Activated CD4-positive, alpha-beta T cell treated with anti-CD3 and anti-CD28 coated beads for 36 hours (primary cell): ENCODE measurements at regions not wholly inside any gene's neighbourhood (a gene's known extent, or its start where the extent isn't known, plus 50 kb on each side); places are given as distances from the start of the nearest gene placed in this dataset.

Source experiments
- ATAC-seq: fragments of 200-7000 bp; cut with Tn5 transposase; one replicate; pipeline ENCODE4 v1.10.0; 2021; ENCODE audit warnings: mild to moderate bottlenecking, moderate library complexity
- CTCF ChIA-PET: fragments of 350-600 bp; sonication (Branson Sonifier 250); formaldehyde crosslinking; loops from one replicate; lab custom pipeline; 2021; ENCODE audit warnings: antibody characterized with exemption; lab: Charles Lee
- POLR2A ChIA-PET: fragments of 350-600 bp; sonication (Branson Sonifier 250); formaldehyde crosslinking; loops from one replicate; lab custom pipeline; 2021; ENCODE audit warnings: antibody characterized with exemption, inconsistent platforms; lab: Charles Lee
- DNase-seq: peaks from one replicate; pipeline ENCODE4 v3.0.0-alpha.2; 2020
- H3K27ac Mint-ChIP-seq: one replicate; pipeline ENCODE4 v1.8.0; 2021; ENCODE audit warnings: mixed read lengths
- H3K27me3 Mint-ChIP-seq: one replicate; pipeline ENCODE4 v1.8.0; 2021; ENCODE audit warnings: mixed read lengths
- H3K36me3 Mint-ChIP-seq: one replicate; pipeline ENCODE4 v1.8.0; 2021; ENCODE audit warnings: low read depth, mixed read lengths
- H3K4me1 Mint-ChIP-seq: one replicate; pipeline ENCODE4 v1.8.0; 2021; ENCODE audit warnings: mixed read lengths
- H3K4me3 Mint-ChIP-seq: one replicate; pipeline ENCODE4 v1.8.0; 2021; ENCODE audit warnings: mild to moderate bottlenecking, moderate library complexity, mixed read lengths
- H3K9me3 Mint-ChIP-seq: one replicate; pipeline ENCODE4 v1.8.0; 2021; ENCODE audit warnings: low read depth, mixed read lengths
- intact Hi-C, 2 experiments: fragments of 100-400 bp; cut with DNase I in 1 of 2; cut with micrococcal nuclease in 1 of 2; formaldehyde crosslinking; loops; one replicate each; pipeline versions ENCODE4 v1.14.2 to v1.15.1; 2022 to 2024; cut with DNase I, micrococcal nuclease

DNA sequence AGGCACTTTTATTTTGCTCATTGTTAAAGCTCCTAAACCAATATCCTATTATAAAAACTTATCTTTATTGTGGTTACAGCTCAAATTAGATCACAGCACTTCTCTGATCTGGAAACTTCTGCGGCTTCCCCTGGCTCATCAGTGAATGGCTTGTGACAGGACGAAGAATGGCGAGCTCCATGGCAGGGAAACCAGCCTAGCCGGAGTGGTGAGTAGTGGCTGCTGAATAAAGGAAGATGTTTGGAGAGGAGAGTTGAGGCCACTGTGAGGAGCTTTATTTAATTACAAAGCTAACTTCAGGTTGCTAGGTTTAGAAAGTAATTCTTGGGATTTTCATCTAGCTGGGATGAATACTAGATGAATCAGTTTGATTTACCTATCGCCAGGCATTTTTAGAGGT is 213.5 kb downstream of the CYRIA start:
- Mint-ChIP-seq H3K4me1 (no peaks in the 10 kb centered on the region), H3K9me3 (no peaks in the 10 kb centered on the region), H3K27me3 (peaks cover under 1% of the 10 kb centered on the region), H3K36me3 (no peaks in the 10 kb centered on the region), H3K27ac (no peak overlapping the region), H3K4me3 (no peak overlapping the region)
- ATAC-seq (no peak), DNase-seq (no peak)
- intact Hi-C loops, result no loop called here
- POLR2A ChIA-PET, result no interaction called here
- CTCF ChIA-PET, result interaction anchor here (1.0 kb wide), 1 partner anchor 9 kb away, joined by 4 read pairs; no protein-coding TSS in a partner anchor

- ChIA-PET CTCF (no interaction called here), POLR2A (no interaction called here)
- Mint-ChIP-seq H3K4me3 (no peak overlapping the region), H3K27ac (no peak overlapping the region), H3K9me3 (no peaks in the 10 kb centered on the region), H3K27me3 (peaks cover 3% of the 10 kb centered on the region), H3K4me1 (no peaks in the 10 kb centered on the region), H3K36me3 (no peaks in the 10 kb centered on the region)
- DNase-seq (no peak), ATAC-seq (no peak)
- intact Hi-C loops, result no loop called here
Measured at GRCh38 chr2:16446706-16447105, 218.9 kb downstream of the CYRIA start.

GRCh38 chr2:16442971-16443370 is 222.7 kb downstream of the CYRIA start:
- POLR2A ChIA-PET, result no interaction called here
- DNase-seq, result no peak
- no peak overlapping the region for H3K27ac Mint-ChIP-seq
- no peaks in the 10 kb centered on the region for H3K36me3 Mint-ChIP-seq
- H3K4me3 Mint-ChIP-seq, result no peak overlapping the region
- CTCF ChIA-PET, result interaction anchor here (0.6 kb wide), 2 partner anchors 9 to 866 kb away, joined by 3 to 4 read pairs; no protein-coding TSS in a partner anchor
- intact Hi-C loops, result no loop called here
- H3K27me3 Mint-ChIP-seq, result peaks cover 8% of the 10 kb centered on the region
- H3K9me3 Mint-ChIP-seq, result no peaks in the 10 kb centered on the region
- no peaks in the 10 kb centered on the region for H3K4me1 Mint-ChIP-seq
- no peak for ATAC-seq

GRCh38 chr2:16441431-16441830 is 224.2 kb downstream of the CYRIA start:
- Mint-ChIP-seq H3K9me3 (no peaks in the 10 kb centered on the region), H3K27ac (no peak overlapping the region), H3K27me3 (peaks cover 13% of the 10 kb centered on the region), H3K4me3 (no peak overlapping the region), H3K4me1 (no peaks in the 10 kb centered on the region), H3K36me3 (no peaks in the 10 kb centered on the region)
- CTCF ChIA-PET, result interaction anchor here (0.6 kb wide), 1 partner anchor 517 kb away, joined by 4 read pairs; no protein-coding TSS in a partner anchor
- intact Hi-C loops, result no loop called here
- no peak for DNase-seq
- POLR2A ChIA-PET, result no interaction called here
- no peak for ATAC-seq

DNA sequence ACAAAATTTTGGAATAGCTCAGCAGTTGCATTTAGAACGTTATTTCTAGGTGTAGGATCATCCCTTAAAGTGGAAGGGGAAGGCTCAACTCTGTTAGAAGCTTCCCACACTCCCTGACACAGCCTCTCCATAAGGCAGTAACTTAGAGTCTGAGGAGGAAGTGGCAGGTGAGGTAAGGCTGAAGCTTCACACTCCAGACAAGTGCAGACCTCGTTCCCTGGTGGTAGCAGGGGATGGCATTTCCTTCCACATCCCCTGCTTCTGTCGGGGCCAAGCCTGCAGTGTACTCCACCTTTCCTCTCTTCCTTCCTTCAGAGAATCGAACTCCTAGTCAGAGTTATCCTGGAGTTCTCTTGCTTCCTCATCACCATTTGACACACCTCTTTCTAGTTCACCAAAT is 224.7 kb downstream of the CYRIA start:
- Mint-ChIP-seq H3K4me3 (no peak overlapping the region), H3K4me1 (no peaks in the 10 kb centered on the region), H3K36me3 (no peaks in the 10 kb centered on the region), H3K9me3 (no peaks in the 10 kb centered on the region), H3K27me3 (peaks cover 15% of the 10 kb centered on the region), H3K27ac (no peak overlapping the region)
- DNase-seq (no peak), ATAC-seq (no peak)
- ChIA-PET POLR2A (no interaction called here), CTCF (no interaction called here)
- intact Hi-C loops, result no loop called here

DNA sequence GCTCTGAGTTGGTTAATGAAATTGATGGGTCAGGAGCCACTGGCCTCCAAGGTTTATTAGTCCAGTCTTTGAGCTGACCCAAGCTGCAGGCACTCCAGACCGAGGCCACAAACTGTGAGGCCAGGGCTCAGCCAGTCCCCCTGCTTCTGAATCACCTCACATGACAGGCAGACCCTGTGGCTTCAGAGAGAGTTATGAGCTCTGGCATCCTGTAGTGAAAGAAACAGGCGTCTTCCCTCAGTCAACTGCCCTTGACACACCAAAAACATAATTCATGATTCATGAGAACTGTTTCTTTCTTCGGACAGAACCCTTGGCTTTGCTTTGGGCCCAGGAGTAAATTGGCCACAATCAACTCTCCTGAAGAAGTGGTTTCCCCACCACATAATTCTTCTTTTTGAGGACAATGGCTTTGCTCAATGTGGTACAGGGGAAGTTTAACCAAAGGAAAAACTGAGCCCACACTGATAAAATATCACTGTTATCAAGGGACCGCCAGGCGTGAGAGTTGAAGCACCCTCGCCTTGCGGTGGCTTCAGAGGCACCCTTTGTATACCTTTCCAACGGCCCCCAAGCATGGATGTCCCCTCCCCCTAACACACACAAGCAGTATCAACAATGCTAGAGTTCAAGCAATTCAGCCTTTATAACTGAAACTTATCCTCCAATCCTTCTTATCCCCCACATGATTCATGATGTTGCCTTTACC is 226.9 kb downstream of the CYRIA start:
- POLR2A ChIA-PET, result no interaction called here
- DNase-seq, result no peak
- no peaks in the 10 kb centered on the region for H3K4me1 Mint-ChIP-seq

GRCh38 chr2:16437189-16437588 is 228.4 kb downstream of the CYRIA start:
- H3K4me1 Mint-ChIP-seq, result no peaks in the 10 kb centered on the region
- peaks cover 15% of the 10 kb centered on the region for H3K27me3 Mint-ChIP-seq
- no peaks in the 10 kb centered on the region for H3K36me3 Mint-ChIP-seq
- DNase-seq, result no peak
- ChIA-PET POLR2A (no interaction called here), CTCF (no interaction called here)
- intact Hi-C loops, result no loop called here
- no peak overlapping the region for H3K4me3 Mint-ChIP-seq
- no peak for ATAC-seq
- H3K27ac Mint-ChIP-seq, result no peak overlapping the region
- no peaks in the 10 kb centered on the region for H3K9me3 Mint-ChIP-seq

More for the DNA sequence above, 226.9 kb downstream of the CYRIA start:
- CTCF ChIA-PET, result no interaction called here
- peaks cover 15% of the 10 kb centered on the region for H3K27me3 Mint-ChIP-seq
- H3K4me3 Mint-ChIP-seq, result no peak overlapping the region
- H3K27ac Mint-ChIP-seq, result no peak overlapping the region
- no peaks in the 10 kb centered on the region for H3K36me3 Mint-ChIP-seq
- ATAC-seq, result no peak
- no peaks in the 10 kb centered on the region for H3K9me3 Mint-ChIP-seq
- intact Hi-C loops, result no loop called here

DNA sequence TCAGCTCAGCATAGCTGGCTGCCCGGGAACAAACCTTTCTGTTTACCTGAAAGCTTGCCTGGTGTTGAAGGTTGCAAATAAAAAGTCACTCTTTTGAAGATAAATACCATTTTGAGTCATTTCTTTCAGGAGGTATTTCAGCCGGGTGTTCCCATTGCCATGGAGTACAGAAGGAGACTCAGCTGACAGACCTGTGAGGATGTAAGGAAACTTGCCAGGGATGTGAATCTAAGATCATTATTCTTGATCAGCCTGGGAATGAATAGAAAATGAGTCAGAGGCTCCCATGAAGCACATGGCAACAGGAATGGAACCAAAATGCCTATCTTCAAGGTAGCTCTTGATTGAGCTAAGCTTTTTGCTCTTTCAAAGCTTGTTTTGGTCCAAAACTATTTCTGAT is 231.2 kb downstream of the CYRIA start:
- Mint-ChIP-seq H3K4me3 (no peak overlapping the region), H3K36me3 (no peaks in the 10 kb centered on the region), H3K9me3 (no peaks in the 10 kb centered on the region), H3K27me3 (peaks cover 13% of the 10 kb centered on the region), H3K27ac (no peak overlapping the region), H3K4me1 (no peaks in the 10 kb centered on the region)
- ChIA-PET CTCF (no interaction called here), POLR2A (interaction anchor here (0.7 kb wide), 1 partner anchor 501 kb away, joined by 3 read pairs; no protein-coding TSS in a partner anchor)
- no peak for ATAC-seq
- intact Hi-C loops, result no loop called here
- no peak for DNase-seq

GRCh38 chr2:16430846-16431245 is 234.8 kb downstream of the CYRIA start:
- H3K9me3 Mint-ChIP-seq, result no peaks in the 10 kb centered on the region
- H3K36me3 Mint-ChIP-seq, result no peaks in the 10 kb centered on the region
- no peak overlapping the region for H3K4me3 Mint-ChIP-seq
- H3K27me3 Mint-ChIP-seq, result peaks cover 3% of the 10 kb centered on the region
- no peak for DNase-seq
- no peak for ATAC-seq
- CTCF ChIA-PET, result no interaction called here
- H3K27ac Mint-ChIP-seq, result no peak overlapping the region
- no peaks in the 10 kb centered on the region for H3K4me1 Mint-ChIP-seq
- intact Hi-C loops, result no loop called here
- POLR2A ChIA-PET, result no interaction called here

DNA sequence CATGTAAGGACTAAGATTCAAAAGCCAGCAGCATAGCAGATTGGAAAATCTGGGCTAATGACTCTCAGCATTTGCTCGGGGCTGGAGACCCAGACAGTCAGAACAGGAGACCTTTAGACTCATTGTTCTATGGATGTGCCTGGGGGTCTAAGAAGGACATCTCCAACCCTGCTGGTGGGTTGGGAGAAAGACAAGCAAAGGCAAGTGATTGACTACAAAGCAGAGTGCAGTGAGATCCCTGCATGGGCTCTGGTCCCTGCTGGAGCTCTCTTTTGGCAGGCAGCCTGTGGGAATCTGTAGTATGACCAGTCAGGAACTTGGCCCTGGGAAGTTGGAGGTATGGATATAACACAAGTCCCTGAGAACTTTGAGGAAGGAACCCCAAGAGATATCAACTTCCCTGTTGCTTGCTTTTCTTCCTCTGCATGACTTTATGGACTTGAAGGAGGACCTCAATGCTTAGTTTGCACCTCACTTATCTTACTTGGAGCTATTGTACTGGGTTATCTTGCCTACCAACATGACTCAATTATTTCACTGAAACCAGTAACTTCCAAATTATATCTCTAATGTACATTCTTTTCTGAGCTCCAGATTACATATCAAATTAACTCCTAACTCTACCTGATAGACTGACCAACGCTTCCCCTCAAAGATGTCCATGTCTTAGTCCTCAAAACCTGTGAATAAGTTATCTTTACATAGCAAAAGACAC is 236.0 kb downstream of the CYRIA start:
- no peaks in the 10 kb centered on the region for H3K4me1 Mint-ChIP-seq
- DNase-seq, result no peak
- no peak overlapping the region for H3K27ac Mint-ChIP-seq
- H3K4me3 Mint-ChIP-seq, result no peak overlapping the region
- H3K36me3 Mint-ChIP-seq, result no peaks in the 10 kb centered on the region
- CTCF ChIA-PET, result no interaction called here
- intact Hi-C loops, result no loop called here
- peaks cover 3% of the 10 kb centered on the region for H3K27me3 Mint-ChIP-seq
- no peaks in the 10 kb centered on the region for H3K9me3 Mint-ChIP-seq
- ATAC-seq, result no peak
- POLR2A ChIA-PET, result no interaction called here

DNA sequence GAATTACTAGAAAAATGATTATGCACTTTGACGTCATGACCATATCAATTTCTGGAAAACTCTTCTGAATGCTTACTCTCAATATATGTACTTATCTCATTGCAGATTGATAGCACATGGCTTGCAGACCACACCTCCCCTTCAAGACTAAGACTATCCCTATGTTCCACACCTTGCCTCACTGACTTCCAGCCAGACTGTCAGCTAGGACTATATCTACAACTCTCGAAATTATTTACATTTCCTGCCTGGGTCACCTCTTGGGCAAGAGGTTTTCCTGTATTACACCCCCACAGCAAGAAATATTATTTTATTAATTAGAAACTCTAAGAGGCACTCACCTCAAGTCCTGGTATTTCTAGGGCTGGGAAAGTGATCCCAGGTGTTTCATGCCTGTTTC is 236.6 kb downstream of the CYRIA start:
- Mint-ChIP-seq H3K4me3 (no peak overlapping the region), H3K27ac (no peak overlapping the region), H3K27me3 (peaks cover 3% of the 10 kb centered on the region), H3K4me1 (no peaks in the 10 kb centered on the region), H3K9me3 (no peaks in the 10 kb centered on the region), H3K36me3 (no peaks in the 10 kb centered on the region)
- ChIA-PET CTCF (no interaction called here), POLR2A (no interaction called here)
- DNase-seq (no peak), ATAC-seq (no peak)
- intact Hi-C loops, result no loop called here
